Parathyroid adenoma (tissue), 2 donors: ENCODE measurements at regions not wholly inside any gene's neighbourhood (a gene's known extent, or its start where the extent isn't known, plus 50 kb on each side); places are given as distances from the start of the nearest gene placed in this dataset.

Source experiments
- H2AFZ ChIP-seq: fragments of 300-600 bp; sonication (generic); one replicate; pipeline ENCODE4 v1.7.0; 2017; ENCODE audit warnings: antibody characterized with exemption, mild to moderate bottlenecking
- H3K27ac ChIP-seq: fragments of 300-600 bp; sonication (generic); one replicate; pipeline ENCODE4 v1.7.0; 2017
- H3K27me3 ChIP-seq: fragments of 300-600 bp; sonication (generic); one replicate; pipeline ENCODE4 v1.7.0; 2017; ENCODE audit warnings: low read length; ENCODE audit not compliant: control insufficient read depth, insufficient read depth
- H3K36me3 ChIP-seq: fragments of 300-600 bp; sonication (generic); one replicate; pipeline ENCODE4 v1.7.0; 2017; ENCODE audit warnings: low read length; ENCODE audit not compliant: control insufficient read depth, insufficient read depth
- H3K4me1 ChIP-seq: fragments of 300-600 bp; sonication (generic); one replicate; pipeline ENCODE4 v1.7.0; 2017; ENCODE audit warnings: control low read depth
- H3K4me2 ChIP-seq: fragments of 300-600 bp; sonication (generic); one replicate; pipeline ENCODE4 v1.7.0; 2017; ENCODE audit warnings: low read length
- H3K4me3 ChIP-seq: fragments of 300-600 bp; sonication (generic); one replicate; pipeline ENCODE4 v1.7.0; 2017; ENCODE audit warnings: low read depth, low read length
- H3K79me2 ChIP-seq: fragments of 300-600 bp; sonication (generic); one replicate; pipeline ENCODE4 v1.7.0; 2017; ENCODE audit warnings: control low read depth
- H3K9ac ChIP-seq: fragments of 300-600 bp; sonication (generic); one replicate; pipeline ENCODE4 v1.7.0; 2017; ENCODE audit warnings: mild to moderate bottlenecking
- H3K9me3 ChIP-seq: fragments of 300-600 bp; sonication (generic); one replicate; pipeline ENCODE4 v1.7.0; 2017; ENCODE audit warnings: low read length; ENCODE audit not compliant: control insufficient read depth
- TF ChIP-seq, protein P1 (sequence below): fragments of 300-600 bp; sonication (generic); IDR thresholded peaks from one replicate; pipeline ENCODE4 v1.7.0; 2017; ENCODE audit warnings: antibody characterized with exemption, mild to moderate bottlenecking
- donor health status: primary hyperparathyroidism.

DNA sequence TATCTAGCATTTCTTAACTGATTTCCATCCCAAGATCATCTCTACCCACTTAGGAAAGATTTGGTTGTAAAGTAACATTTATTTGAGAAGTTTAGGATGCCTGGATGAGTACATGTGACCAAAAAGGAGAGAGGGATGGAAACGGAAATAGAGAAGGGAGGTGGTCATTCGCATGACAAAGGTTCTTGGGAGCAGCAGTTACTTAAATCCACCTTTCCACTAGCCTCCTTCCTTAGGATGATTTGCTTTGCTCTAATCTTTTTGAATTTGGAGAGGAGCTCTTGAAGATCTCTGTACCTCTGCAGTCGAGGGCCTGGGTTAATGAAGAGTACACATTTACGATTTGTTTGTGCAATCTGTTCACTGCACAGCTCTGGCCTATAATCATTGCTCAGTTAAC is 623.5 kb downstream of the EPHA4 start:
- Histone ChIP-seq H3K27ac (no peak overlapping the region), H3K36me3 (no peaks in the 10 kb centered on the region), H3K4me2 (no peak overlapping the region), H3K27me3 (no peaks in the 10 kb centered on the region), H3K4me3 (no peak overlapping the region), H3K79me2 (no peaks in the 10 kb centered on the region), H3K9me3 (no peaks in the 10 kb centered on the region), H3K9ac (no peak overlapping the region), H2AFZ (no peak overlapping the region), H3K4me1 (no peaks in the 10 kb centered on the region)
- TF ChIP-seq, protein P1, sequence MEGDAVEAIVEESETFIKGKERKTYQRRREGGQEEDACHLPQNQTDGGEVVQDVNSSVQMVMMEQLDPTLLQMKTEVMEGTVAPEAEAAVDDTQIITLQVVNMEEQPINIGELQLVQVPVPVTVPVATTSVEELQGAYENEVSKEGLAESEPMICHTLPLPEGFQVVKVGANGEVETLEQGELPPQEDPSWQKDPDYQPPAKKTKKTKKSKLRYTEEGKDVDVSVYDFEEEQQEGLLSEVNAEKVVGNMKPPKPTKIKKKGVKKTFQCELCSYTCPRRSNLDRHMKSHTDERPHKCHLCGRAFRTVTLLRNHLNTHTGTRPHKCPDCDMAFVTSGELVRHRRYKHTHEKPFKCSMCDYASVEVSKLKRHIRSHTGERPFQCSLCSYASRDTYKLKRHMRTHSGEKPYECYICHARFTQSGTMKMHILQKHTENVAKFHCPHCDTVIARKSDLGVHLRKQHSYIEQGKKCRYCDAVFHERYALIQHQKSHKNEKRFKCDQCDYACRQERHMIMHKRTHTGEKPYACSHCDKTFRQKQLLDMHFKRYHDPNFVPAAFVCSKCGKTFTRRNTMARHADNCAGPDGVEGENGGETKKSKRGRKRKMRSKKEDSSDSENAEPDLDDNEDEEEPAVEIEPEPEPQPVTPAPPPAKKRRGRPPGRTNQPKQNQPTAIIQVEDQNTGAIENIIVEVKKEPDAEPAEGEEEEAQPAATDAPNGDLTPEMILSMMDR = no peak

DNA sequence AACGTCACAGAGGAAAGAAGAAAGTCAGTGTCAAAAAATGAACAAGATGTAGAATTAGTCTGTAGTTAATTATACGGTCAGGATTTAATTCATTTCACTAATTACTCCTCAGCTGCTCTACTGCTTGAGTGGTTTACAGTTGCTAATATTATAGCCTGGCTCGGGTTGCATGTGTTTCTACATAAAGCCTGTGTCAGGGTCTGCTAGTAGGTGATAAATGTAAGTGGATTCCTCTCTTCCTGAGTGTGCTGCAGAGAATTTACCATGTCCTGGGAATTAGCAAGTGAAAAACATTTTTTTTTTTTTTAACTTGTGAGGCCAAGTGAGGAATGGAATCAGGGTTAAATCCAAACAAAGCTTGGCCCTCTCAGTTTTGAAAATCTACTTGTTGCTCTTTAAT is 622.6 kb downstream of the EPHA4 start:
- TF ChIP-seq, protein P1 = no peak
- Histone ChIP-seq H3K4me2 (no peak overlapping the region), H3K27ac (no peak overlapping the region), H3K4me1 (no peaks in the 10 kb centered on the region), H3K79me2 (no peaks in the 10 kb centered on the region), H3K9me3 (no peaks in the 10 kb centered on the region), H3K4me3 (no peak overlapping the region), H3K27me3 (no peaks in the 10 kb centered on the region), H3K36me3 (no peaks in the 10 kb centered on the region), H3K9ac (no peak overlapping the region), H2AFZ (no peak overlapping the region)

DNA sequence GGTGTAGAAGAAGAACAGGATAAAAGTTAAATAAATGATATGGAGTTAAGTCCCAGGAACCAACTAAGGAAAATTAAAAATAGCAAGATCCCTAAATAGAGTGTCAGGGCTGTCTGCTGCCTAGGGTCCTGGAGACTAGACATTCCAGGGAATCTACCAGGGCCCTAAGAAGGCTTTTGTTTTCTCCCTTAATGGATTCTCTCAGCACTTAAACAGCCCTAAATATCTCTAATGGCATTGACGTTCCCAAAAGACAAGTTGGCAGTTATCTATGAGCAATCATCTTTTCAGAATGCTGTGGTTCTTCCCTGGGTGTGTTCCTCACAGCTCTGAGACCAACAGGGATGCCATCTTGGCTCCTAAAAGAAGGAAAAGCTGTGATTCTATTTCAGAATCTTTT is 616.3 kb downstream of the EPHA4 start:
- no peaks in the 10 kb centered on the region for H3K79me2 ChIP-seq
- no peak overlapping the region for H3K4me3 ChIP-seq
- H3K27ac ChIP-seq = no peak overlapping the region
- H2AFZ ChIP-seq = no peak overlapping the region
- no peaks in the 10 kb centered on the region for H3K27me3 ChIP-seq
- H3K4me1 ChIP-seq = no peaks in the 10 kb centered on the region
- H3K4me2 ChIP-seq = no peak overlapping the region
- H3K9ac ChIP-seq = no peak overlapping the region
- H3K36me3 ChIP-seq = no peaks in the 10 kb centered on the region
- TF ChIP-seq, protein P1 = no peak
- no peaks in the 10 kb centered on the region for H3K9me3 ChIP-seq

DNA sequence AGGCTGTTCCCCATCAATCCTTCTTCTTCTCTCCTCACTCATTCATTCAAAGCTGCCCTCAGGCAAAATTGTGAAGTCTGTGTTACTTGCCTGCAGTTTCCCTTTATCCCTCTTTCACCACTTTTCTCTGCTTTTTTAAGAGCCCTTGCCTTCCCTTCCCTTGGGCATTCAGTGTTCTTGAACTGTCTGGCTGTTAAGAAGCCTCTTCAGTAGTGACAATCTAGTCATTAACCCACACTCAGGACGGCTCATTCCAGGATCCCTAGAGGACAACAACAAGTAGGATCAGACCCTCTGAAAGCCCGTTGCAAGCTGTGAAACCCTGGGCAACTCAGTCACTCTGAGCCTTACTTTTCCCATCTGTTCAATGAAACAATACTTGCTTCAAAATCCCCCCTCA is 615.7 kb downstream of the EPHA4 start:
- no peaks in the 10 kb centered on the region for H3K36me3 ChIP-seq
- no peak overlapping the region for H3K4me3 ChIP-seq
- H3K9me3 ChIP-seq = no peaks in the 10 kb centered on the region
- H3K4me1 ChIP-seq = no peaks in the 10 kb centered on the region
- H3K4me2 ChIP-seq = no peak overlapping the region
- no peak overlapping the region for H3K9ac ChIP-seq
- no peaks in the 10 kb centered on the region for H3K79me2 ChIP-seq
- no peak overlapping the region for H2AFZ ChIP-seq
- H3K27ac ChIP-seq = no peak overlapping the region
- TF ChIP-seq, protein P1 = no peak
- H3K27me3 ChIP-seq = no peaks in the 10 kb centered on the region

DNA sequence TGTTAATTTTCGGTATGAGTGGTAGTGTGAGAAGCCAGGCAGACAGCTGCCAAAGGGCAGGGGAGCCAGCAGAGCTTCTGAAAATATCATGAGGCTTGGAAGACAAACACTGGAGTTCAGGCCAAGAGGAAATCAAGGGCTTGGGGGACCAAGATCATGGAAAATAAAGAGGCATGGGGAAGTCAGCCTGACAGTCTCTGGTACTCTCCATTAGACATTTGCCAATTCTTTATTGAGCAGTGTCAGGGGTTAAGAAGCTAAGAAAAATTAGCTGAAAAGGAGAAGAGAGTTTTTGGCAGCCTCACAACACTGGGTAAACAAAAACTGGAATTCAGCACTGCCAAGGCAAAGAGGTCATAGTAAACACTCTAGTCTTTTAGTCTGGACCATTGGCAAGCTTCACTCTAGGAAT is 612.7 kb downstream of the EPHA4 start:
- TF ChIP-seq, protein P1 = no peak
- H3K4me2 ChIP-seq = no peak overlapping the region
- no peaks in the 10 kb centered on the region for H3K9me3 ChIP-seq
- no peaks in the 10 kb centered on the region for H3K79me2 ChIP-seq
- no peak overlapping the region for H3K4me3 ChIP-seq
- H3K9ac ChIP-seq = no peak overlapping the region
- H2AFZ ChIP-seq = no peak overlapping the region
- no peak overlapping the region for H3K27ac ChIP-seq
- no peaks in the 10 kb centered on the region for H3K27me3 ChIP-seq
- H3K36me3 ChIP-seq = no peaks in the 10 kb centered on the region
- no peaks in the 10 kb centered on the region for H3K4me1 ChIP-seq
